HG02973 (cell line): ENCODE measurements at regions not wholly inside any gene's neighbourhood (a gene's known extent, or its start where the extent isn't known, plus 50 kb on each side); places are given as distances from the start of the nearest gene placed in this dataset.

Source experiments
- ATAC-seq: cut with Tn5 transposase; IDR thresholded peaks from one replicate; pipeline ENCODE4 v1.9.1; 2021; ENCODE audit warnings: moderate library complexity; ENCODE audit not compliant: unreplicated experiment

DNA sequence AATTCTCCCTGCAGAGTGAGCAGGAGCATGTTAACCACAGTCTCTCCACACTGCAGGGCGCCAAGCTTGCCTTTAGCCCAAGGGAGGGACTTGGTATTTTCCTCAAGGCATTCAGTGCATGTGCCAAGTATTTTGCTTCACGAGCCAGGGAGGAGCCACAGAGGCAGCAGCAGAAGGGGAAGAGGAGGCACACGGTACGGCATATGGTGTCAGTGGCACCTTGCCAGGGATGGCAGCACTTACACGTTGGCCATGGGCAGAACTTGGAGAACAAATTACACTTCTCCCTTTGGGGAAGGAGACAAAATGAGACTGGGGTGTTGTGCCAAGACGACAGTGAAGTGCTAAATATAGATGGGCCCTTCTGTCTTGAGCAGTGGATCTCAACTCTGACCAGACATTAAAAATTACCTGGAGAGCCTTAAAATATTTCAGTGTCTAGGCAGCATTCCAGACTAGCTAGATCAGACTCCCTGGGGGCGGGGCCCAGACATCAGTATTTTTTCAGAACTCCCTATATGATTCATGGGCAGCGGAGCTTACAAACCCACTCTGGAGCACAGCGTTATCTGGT is 155.8 kb downstream of the DRD1 start:
- no peak for ATAC-seq

GRCh38 chr5:175286981-175287380 is 157.0 kb downstream of the DRD1 start:
- no peak for ATAC-seq

- no peak for ATAC-seq
Measured at GRCh38 chr5:175285261-175285660, 158.7 kb downstream of the DRD1 start.

GRCh38 chr5:175284806-175285205 is 159.2 kb downstream of the DRD1 start:
- ATAC-seq: no peak

- no peak for ATAC-seq
Measured at GRCh38 chr5:175282611-175283225, 161.3 kb downstream of the DRD1 start.

- no peak for ATAC-seq
Measured at GRCh38 chr5:175281714-175282113, 162.3 kb downstream of the DRD1 start.

DNA sequence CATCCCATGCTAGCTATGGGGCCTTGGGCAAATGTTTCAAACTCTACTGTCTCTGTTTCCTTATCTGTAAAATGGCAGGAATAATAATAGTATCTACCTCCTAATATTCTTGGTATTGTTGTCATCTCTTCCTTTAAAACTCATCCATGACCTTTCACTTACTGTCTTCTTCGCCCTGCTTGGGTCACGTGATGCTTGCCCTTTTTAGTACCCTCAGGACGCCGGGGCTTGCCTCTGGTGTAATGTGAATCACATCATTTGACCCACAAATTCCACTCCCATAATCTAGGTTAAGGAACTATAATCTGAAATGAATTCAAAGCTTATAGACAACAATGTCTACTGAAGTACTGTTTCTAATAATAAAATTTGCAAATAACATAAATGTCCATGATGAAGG is 162.7 kb downstream of the DRD1 start:
- no peak for ATAC-seq

GRCh38 chr5:175279506-175279905 is 164.5 kb downstream of the DRD1 start:
- no peak for ATAC-seq

DNA sequence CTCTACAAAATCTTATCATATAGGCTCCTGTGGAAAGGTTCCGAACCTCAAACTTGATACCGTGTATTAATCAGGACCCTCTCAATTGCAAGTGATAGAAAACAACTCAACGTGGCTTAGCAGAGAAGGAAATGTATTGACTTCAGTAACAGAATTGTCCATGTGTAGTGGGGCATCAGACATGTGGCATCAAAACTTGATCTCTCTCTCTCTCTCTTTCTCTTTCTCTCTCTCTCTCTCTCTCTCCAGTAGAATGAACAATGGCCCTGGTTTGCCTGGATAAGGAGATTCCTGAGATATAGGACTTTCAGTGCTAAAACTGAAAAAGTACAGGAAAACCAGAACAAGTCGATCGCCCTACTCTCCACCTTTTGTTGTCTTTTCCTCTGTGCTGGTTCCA is 168.2 kb downstream of the DRD1 start:
- no peak for ATAC-seq

DNA sequence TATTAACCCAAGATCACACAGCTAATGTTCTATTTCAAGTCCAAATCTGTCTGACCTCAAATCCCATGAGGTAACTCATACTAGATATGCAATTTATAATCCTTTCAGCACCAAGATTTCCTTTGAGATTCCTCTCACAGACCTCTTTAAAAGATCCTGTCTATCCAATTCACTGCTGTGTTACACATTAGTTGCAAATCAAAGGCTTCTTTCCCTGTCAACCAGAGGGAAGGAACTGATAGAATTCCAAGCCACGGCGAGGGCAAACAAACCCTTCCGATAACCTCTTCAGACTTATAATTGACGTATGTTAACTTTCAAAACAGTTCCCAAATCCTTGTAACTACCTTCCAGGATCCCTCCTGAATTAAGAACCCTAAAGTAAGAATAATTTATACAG is 168.9 kb downstream of the DRD1 start:
- no peak for ATAC-seq

- no peak for ATAC-seq
Measured at GRCh38 chr5:175274171-175274570, 169.8 kb downstream of the DRD1 start.

DNA sequence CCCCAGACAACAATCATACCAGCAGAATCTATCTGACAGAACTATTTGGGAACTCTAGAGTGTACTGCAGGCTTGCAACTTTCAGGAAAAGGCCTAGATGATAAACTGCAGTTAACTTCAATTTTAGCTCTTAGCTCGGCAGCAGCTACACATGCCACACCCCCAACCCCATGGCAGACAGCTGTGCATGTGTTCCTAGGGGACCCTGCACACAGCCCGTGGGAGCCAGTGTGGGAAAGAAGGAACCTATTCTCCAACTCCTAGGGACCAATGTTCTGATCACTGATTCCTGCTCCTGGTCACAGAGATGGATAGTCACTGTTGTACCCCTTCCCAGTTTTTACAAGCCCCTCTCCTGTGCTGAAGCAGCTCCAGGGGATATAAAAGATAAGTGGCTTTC is 179.6 kb downstream of the DRD1 start:
- ATAC-seq: no peak

DNA sequence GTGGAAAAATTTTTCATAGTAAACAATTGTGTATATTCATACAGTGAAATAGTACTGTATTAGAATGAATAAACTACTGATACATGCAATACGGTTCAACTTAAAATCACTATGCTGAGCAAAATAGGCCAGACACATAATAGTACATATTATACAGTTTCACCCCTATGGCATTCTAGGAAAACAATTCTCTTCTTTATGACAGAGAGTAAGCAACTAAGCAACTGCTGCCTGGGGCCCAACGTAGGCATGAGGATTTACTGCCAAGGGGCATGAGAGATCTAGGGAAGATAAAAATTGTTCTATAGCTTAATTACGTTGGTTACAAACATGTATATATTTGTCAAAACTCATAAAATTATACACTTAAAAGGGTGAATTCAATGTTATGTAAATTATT is 180.2 kb downstream of the DRD1 start:
- ATAC-seq: no peak

DNA sequence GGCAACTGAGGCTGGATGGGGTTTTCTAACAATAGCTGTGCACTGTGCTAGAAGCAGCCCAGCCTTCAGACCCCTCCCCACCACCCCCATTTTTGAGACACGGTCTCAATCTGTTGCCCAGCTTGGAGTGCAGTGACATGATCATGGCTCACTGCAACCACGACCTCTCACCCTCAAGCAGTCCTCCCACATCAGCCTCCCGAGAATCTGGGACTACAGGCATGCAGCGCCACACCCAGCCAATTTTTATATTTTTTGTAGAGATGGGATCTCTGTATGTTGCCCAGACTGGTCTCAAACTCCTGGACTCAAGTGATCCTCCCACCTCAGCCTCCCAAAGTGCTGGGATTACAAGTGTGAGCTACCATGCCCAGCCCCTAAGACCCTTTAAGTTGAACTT is 182.5 kb downstream of the DRD1 start:
- no peak for ATAC-seq

GRCh38 chr5:175261037-175261436 is 182.9 kb downstream of the DRD1 start:
- no peak for ATAC-seq

- ATAC-seq: no peak
Measured at GRCh38 chr5:175257847-175258194, 186.2 kb downstream of the DRD1 start.

DNA sequence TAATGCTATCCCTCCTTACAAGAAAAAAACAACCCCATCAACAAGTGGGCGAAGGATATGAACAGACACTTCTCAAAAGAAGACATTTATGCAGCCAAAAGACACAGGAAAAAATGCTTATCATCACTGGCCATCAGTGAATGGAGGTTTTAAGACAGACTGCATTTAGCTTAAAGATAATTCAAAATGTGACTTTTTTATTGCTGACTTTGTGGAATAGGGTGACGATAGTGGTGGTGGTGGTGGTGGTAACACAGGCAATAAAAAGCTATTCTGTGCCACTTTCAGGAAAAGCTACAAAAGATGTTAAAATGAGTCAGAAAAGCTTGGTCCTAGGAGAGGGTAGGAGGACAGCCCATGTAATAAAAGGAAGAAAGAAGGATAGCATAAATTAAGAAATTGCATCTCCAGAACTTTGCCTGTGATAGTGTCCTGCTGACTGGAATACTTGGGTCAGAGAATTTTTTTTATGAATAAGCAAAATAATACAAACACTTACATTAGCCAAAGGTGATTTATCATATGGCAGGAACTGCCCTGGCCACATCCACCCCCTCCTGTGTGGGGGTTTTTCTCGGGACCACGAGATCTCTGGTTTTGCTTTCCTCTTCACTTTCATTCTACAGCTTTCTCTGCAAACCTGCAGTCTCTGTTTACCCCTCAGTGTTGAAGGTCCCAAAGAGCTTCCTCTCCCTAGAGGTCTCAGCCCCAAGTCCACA is 186.7 kb downstream of the DRD1 start:
- no peak for ATAC-seq

GRCh38 chr5:175254155-175254554 is 189.8 kb downstream of the DRD1 start:
- ATAC-seq: no peak

GRCh38 chr5:175253597-175253996 is 190.4 kb downstream of the DRD1 start:
- no peak for ATAC-seq

GRCh38 chr5:175252234-175252805 is 191.7 kb downstream of the DRD1 start:
- no peak for ATAC-seq

DNA sequence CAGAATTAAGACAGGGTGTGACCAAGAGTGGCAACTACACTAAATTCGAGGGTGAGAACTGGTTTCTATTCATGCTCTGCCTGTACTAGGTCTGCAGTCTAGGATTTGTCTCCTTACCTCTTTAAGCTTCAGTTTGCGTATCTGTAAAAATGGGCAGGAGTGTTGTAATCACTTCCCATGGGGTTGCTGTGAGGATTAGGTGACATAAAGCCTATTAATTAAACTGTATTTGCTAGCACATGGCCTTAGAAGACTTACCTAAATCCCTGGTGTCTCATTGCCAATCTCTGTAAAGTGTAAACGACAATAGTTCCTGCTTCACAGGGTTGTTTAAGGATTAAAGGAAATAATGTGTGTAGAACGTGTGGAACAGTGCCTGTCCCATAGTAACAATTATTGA is 193.6 kb downstream of the DRD1 start:
- no peak for ATAC-seq

DNA sequence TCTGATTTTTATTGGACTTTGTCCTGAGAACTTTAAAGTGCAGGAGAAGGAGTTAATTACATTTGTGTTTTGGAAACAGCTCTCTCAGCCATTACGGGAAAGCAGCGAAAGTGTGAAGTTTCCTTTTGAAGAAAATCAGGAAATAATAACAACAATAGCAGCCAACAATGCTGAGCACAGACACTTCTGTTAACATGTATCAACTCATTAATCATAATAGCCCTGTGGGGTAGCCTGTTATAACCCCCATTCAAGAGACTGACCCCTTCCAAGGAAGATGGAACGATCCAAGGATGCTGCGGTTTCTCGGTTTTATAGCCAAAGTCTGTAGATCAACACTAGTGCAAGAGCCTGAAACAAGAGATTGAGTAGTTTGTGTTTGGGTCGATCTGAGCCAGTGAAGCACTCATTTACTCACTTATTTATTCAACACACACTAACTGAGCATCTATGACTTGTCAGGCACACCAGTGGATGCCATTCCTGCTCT is 195.5 kb downstream of the DRD1 start:
- no peak for ATAC-seq
